GM12878 (cell line): ENCODE measurements at regions not wholly inside any gene's neighbourhood (a gene's known extent, or its start where the extent isn't known, plus 50 kb on each side); places are given as distances from the start of the nearest gene placed in this dataset.

ENCODE experiments used
- ATAC-seq: fragments of 200-7000 bp; cut with Tn5 transposase; 3 replicates; pipeline ENCODE4 v1.9.1; 2020; ENCODE audit warnings: mild to moderate bottlenecking, moderate library complexity
- BruUV-seq: library from RNA; stranded (reverse); fragments of 400-500 nt; replicated peaks from 2 replicates; lab custom pipeline; 2021; lab: Mats Ljungman, UMichigan
- CTCF ChIA-PET: fragments of 300-600 bp; sonication (Branson Sonifier 250); formaldehyde crosslinking; extraction: SDS; loops from one replicate; lab custom pipeline; 2021; ENCODE audit warnings: inconsistent platforms; lab: Yijun Ruan, JAX
- POLR2A ChIA-PET: fragments of 350-600 bp; formaldehyde crosslinking; extraction: SDS; loops from one replicate; lab custom pipeline; 2021; ENCODE audit warnings: inconsistent platforms; lab: Charles Lee
- RAD21 ChIA-PET: fragments of 300-600 bp; sonication (Branson Sonifier 250); formaldehyde crosslinking; loops from one replicate; lab custom pipeline; 2023; ENCODE audit warnings: antibody characterized with exemption; ENCODE audit not compliant: unreplicated experiment; lab: Charles Lee
- SMC1A ChIA-PET: fragments of 300-600 bp; sonication (Branson Sonifier 250); formaldehyde crosslinking; loops from one replicate; lab custom pipeline; 2023; ENCODE audit not compliant: unreplicated experiment, uncharacterized antibody; lab: Charles Lee
- DNase-seq: peaks from one replicate; pipeline ENCODE4 v3.0.0-alpha.2; 2011; ENCODE audit warnings: low read depth, low spot score
- FAIRE-seq: peaks from 3 replicates; lab custom pipeline; 2011; peaks lifted over from hg19 to GRCh38; lab: Jason Lieb, UNC
- H2AFZ ChIP-seq: 2 replicates; pipeline ENCODE4 v1.6.0; 2011; ENCODE audit warnings: low read depth, low read length, control low read depth; ENCODE audit not compliant: control insufficient read depth
- H3K27ac ChIP-seq: 2 replicates; pipeline ENCODE4 v1.5.1; 2011; ENCODE audit warnings: control low read depth; ENCODE audit not compliant: control insufficient read depth, insufficient read depth
- H3K27me3 ChIP-seq, 2 experiments: replicated peaks in 1 of 2; 2 replicates each; pipeline versions ENCODE4 v1.6.0 to v1.6.1; 2011; ENCODE audit warnings: low read length in 1 of 2; ENCODE audit not compliant: control insufficient read depth in 2 of 2, insufficient read depth in 2 of 2
- H3K36me3 ChIP-seq, 2 experiments: 2 replicates each; pipeline ENCODE4 v1.5.1; 2011; ENCODE audit warnings: low read length in 1 of 2; ENCODE audit not compliant: control insufficient read depth in 2 of 2, insufficient read depth in 2 of 2
- H3K4me1 ChIP-seq: 2 replicates; pipeline ENCODE4 v1.6.1; 2011; ENCODE audit warnings: mild to moderate bottlenecking, low read length, moderate library complexity, mixed read lengths; ENCODE audit not compliant: control insufficient read depth, insufficient read depth
- H3K4me2 ChIP-seq: 2 replicates; pipeline ENCODE4 v1.6.0; 2011; ENCODE audit warnings: control low read depth; ENCODE audit not compliant: control insufficient read depth, insufficient read depth
- H3K4me3 ChIP-seq: fragments of 200-600 bp; sonication (generic); 2 replicates; pipeline ENCODE4 v1.5.1; 2016
- H3K79me2 ChIP-seq: 2 replicates; pipeline ENCODE4 v1.6.0; 2011; ENCODE audit warnings: low read length; ENCODE audit not compliant: control insufficient read depth, insufficient read depth
- H3K9ac ChIP-seq: 2 replicates; pipeline ENCODE4 v1.8.0; 2011; ENCODE audit warnings: low read length, control low read depth, mixed read lengths; ENCODE audit not compliant: control insufficient read depth, insufficient read depth
- H3K9me3 ChIP-seq: replicated peaks from 3 replicates; pipeline ENCODE4 v1.5.1; 2011; ENCODE audit warnings: mild to moderate bottlenecking, low read length; ENCODE audit not compliant: control insufficient read depth, insufficient read depth
- H4K20me1 ChIP-seq: 2 replicates; pipeline ENCODE4 v1.6.0; 2011; ENCODE audit not compliant: control insufficient read depth, insufficient read depth
- CREB1 ChIP-seq: IDR thresholded peaks from 2 replicates; pipeline ENCODE4 v1.6.1; 2012; ENCODE audit warnings: low read depth, mild to moderate bottlenecking, inconsistent platforms
- CUX1 ChIP-seq: IDR thresholded peaks from 2 replicates; pipeline ENCODE4 v1.6.1; 2012; ENCODE audit warnings: improper control_type of control experiment, low read depth, low read length; ENCODE audit not compliant: insufficient replicate concordance
- EED ChIP-seq: sonication (generic); IDR thresholded peaks from 2 replicates; pipeline ENCODE4 v1.6.1; 2016; ENCODE audit warnings: antibody characterized with exemption, low read depth
- HDAC2 ChIP-seq: fragments of 200-600 bp; sonication (generic); IDR thresholded peaks from 2 replicates; pipeline ENCODE4 v1.6.1; 2017
- IKZF1 ChIP-seq: fragments of 450-650 bp; conservative IDR thresholded peaks from 2 replicates; pipeline ENCODE4 v1.6.1; 2017; ENCODE audit warnings: antibody characterized with exemption, mild to moderate bottlenecking
- MYB ChIP-seq: fragments of 150-350 bp; IDR thresholded peaks from 2 replicates; pipeline ENCODE4 v1.6.1; 2014; ENCODE audit warnings: mild to moderate bottlenecking, low read depth, low read length, borderline replicate concordance
- RCOR1 ChIP-seq: conservative IDR thresholded peaks from 2 replicates; pipeline ENCODE4 v1.6.1; 2012; ENCODE audit warnings: low read depth, low read length, improper control_type of control experiment
- SRF ChIP-seq, 2 experiments: IDR thresholded peaks; 2 replicates each; pipeline ENCODE4 v1.6.1; 2011; ENCODE audit warnings: low read depth in 2 of 2, low read length in 2 of 2, mild to moderate bottlenecking in 1 of 2, moderate library complexity in 1 of 2
- ZBTB40 ChIP-seq: fragments of 450-650 bp; IDR thresholded peaks from 2 replicates; pipeline ENCODE4 v1.6.1; 2016; ENCODE audit warnings: mild to moderate bottlenecking, moderate library complexity, borderline replicate concordance
- WGBS: methylation state at CpG from one replicate; pipeline ENCODE4 v1.1.6; 2016; ENCODE audit warnings: low lambda C conversion rate; ENCODE audit not compliant: insufficient replicate concordance, insufficient coverage; ENCODE audit errors: missing lambda C conversion rate; 5-methylcytosine and 5-hydroxymethylcytosine counted together
- in situ Hi-C: fragments of 300-500 bp; cut with MboI; formaldehyde crosslinking; loops from 9 replicates; pipeline ENCODE4 v1.14.3; 2018; ENCODE audit warnings: mixed read lengths
- intact Hi-C: fragments of 100-400 bp; cut with micrococcal nuclease; formaldehyde crosslinking; loops from one replicate; pipeline ENCODE4 v1.14.2; 2022; ENCODE audit not compliant: unreplicated experiment

- Histone ChIP-seq H3K9me3 (no peaks in the 10 kb centered on the region), H3K4me1 (no peaks in the 10 kb centered on the region), H3K27ac (no peak overlapping the region), H3K27me3 (no peaks in the 10 kb centered on the region), H2AFZ (no peak overlapping the region), H3K4me2 (no peak overlapping the region), H4K20me1 (no peaks in the 10 kb centered on the region), H3K4me3 (no peak overlapping the region), H3K36me3 (no peaks in the 10 kb centered on the region), H3K79me2 (no peaks in the 10 kb centered on the region), H3K9ac (no peak overlapping the region)
- in situ Hi-C loops (no loop called here), intact Hi-C loops (no loop called here)
- ChIA-PET SMC1A (interaction anchor here (2.7 kb wide), 1 partner anchor 11 kb away, joined by 9 read pairs; no protein-coding TSS in a partner anchor), CTCF (interaction anchor here (1.4 kb wide), 1 partner anchor 108 kb away, joined by 3 read pairs; no protein-coding TSS in a partner anchor), POLR2A (no interaction called here), RAD21 (no interaction called here)
- 48% methylated on average over 3 of the region's 3 CpGs for WGBS
- no peak for TF ChIP-seq RCOR1
- no peak for TF ChIP-seq IKZF1
- no TSS peak for BruUV-seq
- FAIRE-seq (no peak), DNase-seq (no peak), ATAC-seq (no peak)
Measured at GRCh38 chr7:15123901-15124300, 221.3 kb upstream of the DGKB start.

- Histone ChIP-seq H3K79me2 (no peaks in the 10 kb centered on the region), H3K4me2 (no peak overlapping the region), H3K4me1 (no peaks in the 10 kb centered on the region), H3K27me3 (no peaks in the 10 kb centered on the region), H3K9me3 (no peaks in the 10 kb centered on the region), H4K20me1 (no peaks in the 10 kb centered on the region), H3K27ac (no peak overlapping the region), H3K9ac (no peak overlapping the region), H2AFZ (no peak overlapping the region), H3K36me3 (no peaks in the 10 kb centered on the region), H3K4me3 (no peak overlapping the region)
- ChIA-PET POLR2A (no interaction called here), CTCF (no interaction called here), SMC1A (interaction anchor here (1.5 kb wide), 1 partner anchor 11 kb away, joined by 3 read pairs; no protein-coding TSS in a partner anchor), RAD21 (no interaction called here)
- in situ Hi-C loops (no loop called here), intact Hi-C loops (no loop called here)
- WGBS, result 0% methylated on average over 1 of the region's 1 CpG
- DNase-seq, result no peak
- BruUV-seq, result no TSS peak
- FAIRE-seq, result no peak
- no peak for ATAC-seq
- no peak for TF ChIP-seq CUX1
- no peak for TF ChIP-seq SRF (IDR thresholded peaks at IDR 0.05; ENCODE audit: low read depth in 2 of 2, low read length in 2 of 2)
- no peak for TF ChIP-seq HDAC2
- no peak for TF ChIP-seq ZBTB40
- no peak for TF ChIP-seq CREB1
- no peak for TF ChIP-seq EED
- no peak for TF ChIP-seq MYB
Measured at GRCh38 chr7:15113752-15114151, 211.2 kb upstream of the DGKB start.
